HG02885 (cell line): ENCODE measurements at regions not wholly inside any gene's neighbourhood (a gene's known extent, or its start where the extent isn't known, plus 50 kb on each side); places are given as distances from the start of the nearest gene placed in this dataset.

ENCODE experiments used
- ATAC-seq: cut with Tn5 transposase; IDR thresholded peaks from one replicate; pipeline ENCODE4 v1.9.1; 2021; ENCODE audit warnings: mild to moderate bottlenecking; ENCODE audit not compliant: unreplicated experiment, poor library complexity

DNA sequence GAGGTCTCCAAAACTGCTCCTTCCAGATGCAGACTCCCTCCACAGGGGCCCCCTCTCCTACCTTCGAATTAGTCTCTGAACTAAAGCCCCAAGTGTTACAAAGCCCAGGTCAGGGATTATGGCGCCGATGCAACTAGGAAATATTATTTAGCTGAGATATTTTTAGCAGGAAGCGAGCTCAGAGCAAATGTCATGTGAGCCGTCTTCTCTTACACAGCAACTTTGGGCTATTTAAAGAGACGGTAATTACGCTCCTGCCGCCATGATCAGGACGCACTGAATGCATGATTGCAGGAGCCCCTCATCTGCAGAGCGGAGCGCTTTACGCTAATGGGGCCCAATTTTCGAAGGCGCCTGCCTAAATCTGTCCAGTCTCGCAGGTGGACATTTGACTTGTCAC is 55.3 kb upstream of the TARDBP start:
- no peak for ATAC-seq

DNA sequence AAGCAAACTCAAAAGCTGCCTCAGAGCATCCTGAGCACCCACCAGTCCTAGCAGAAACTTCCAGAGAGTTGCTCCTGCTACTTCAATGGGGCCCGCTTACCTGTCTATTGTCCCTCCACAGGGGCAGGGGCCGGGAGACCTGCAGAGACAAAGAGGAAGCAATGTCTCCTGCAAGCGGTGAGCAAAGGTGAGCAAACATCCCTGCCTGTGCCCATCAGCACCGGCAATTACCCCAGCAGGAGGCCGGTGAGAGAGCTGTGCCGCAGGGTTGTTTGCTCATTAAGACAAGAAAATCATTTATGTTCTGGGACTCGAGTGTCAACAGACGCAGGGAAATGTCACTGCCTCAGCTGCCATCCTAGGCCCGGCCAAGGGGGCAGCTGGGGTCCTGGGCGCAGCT is 53.8 kb upstream of the TARDBP start:
- ATAC-seq: no peak

GRCh38 chr1:10960411-10961299 is 51.8 kb upstream of the TARDBP start:
- peak; percentile 52 for ATAC-seq

GRCh38 chr1:10961300-10961833 is 51.1 kb upstream of the TARDBP start:
- ATAC-seq: no peak

GRCh38 chr1:10962483-10962882 is 50.0 kb upstream of the TARDBP start:
- no peak for ATAC-seq
